ENCODE measurements at regions not wholly inside any gene's neighbourhood (a gene's known extent, or its start where the extent isn't known, plus 50 kb on each side); places are given as distances from the start of the nearest gene placed in this dataset.

DNA sequence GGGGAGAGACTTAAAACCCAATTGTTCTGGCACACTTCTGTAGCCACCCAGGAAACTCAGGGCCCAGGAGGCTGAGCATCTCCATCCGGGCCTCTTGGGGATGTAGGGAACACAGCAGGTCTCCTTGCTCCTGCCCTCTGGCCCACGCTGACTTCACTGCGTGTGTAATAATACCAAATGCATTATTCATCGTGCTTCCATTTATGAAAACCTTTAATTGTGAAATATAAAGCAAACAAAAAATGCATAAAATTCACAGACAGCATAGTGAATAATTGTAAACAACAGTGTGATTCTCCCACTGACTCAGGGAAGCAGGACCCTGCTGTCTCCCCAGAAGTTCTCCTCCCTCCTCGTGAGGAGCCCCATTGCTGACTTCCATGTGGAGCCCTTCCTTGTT lies 70.3 kb upstream of the SHH start:
- H3K4me1 ChIP-seq (ENCODE audit: control insufficient read depth, insufficient read depth, low read length), result peaks cover 7% of the 10 kb centered on the region; the same call in 1 of the 2 replicates
- no peak overlapping the region for H3K9ac ChIP-seq (ENCODE audit: low read length)
- no peaks in the 10 kb centered on the region for H3K9me3 ChIP-seq (ENCODE audit: control insufficient read depth, insufficient read depth, low read depth, low read length)
- H3K27ac ChIP-seq (ENCODE audit: low read depth, low read length), result no peak overlapping the region
- no peaks in the 10 kb centered on the region for H3K27me3 ChIP-seq (ENCODE audit: control insufficient read depth, insufficient read depth, low read length)
- no peaks in the 10 kb centered on the region for H3K36me3 ChIP-seq (ENCODE audit: control insufficient read depth, insufficient read depth, low read length)
- H3K4me3 ChIP-seq (ENCODE audit: low read depth, low read length), result no peak overlapping the region

DNA sequence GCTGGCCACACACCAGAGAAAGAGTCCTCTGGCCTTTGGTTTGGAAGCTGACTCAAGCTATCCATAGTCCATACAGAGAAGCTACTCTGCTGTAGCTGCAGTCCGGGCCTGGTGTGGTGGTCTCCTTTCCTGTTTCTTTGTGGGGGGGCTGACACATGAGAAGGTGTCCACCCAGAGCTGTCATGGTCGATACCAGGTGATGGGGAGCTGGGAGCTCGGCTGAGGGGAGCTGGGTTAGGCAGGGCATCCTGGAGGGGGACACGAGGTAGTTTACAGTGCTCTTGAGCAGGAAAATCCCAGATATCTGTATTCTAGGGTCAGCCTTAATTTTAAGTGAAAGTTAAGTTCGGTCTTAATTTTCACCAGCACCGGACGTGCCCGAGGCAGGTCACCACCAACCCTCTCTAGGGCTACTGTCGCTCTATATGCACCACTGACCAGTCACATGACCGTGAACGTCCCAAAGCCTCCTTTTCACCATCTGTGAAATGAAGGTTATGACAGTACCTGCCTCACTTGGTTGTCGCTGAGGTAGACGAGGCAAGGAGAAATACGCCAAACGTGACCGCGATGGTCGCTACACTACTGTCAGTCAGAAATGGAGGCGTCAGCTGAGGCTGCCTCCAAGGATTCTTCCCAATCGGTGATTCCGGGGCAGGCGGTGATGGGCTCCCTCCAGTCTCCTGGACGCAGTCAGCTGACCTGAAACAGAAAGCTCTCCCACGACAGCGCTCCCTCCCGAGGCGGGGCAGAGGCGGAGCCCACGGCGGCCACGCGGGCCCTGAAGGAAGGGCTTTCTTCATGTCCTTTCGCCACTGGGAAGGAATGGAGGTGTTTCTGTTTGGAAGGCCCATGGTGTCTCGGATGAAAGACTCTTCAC lies 69.4 kb upstream of the SHH start:
- no peak overlapping the region for H3K27ac ChIP-seq (ENCODE audit: low read depth, low read length)
- no peak overlapping the region for H3K4me3 ChIP-seq (ENCODE audit: low read depth, low read length)
- H3K36me3 ChIP-seq (ENCODE audit: control insufficient read depth, insufficient read depth, low read length), result no peaks in the 10 kb centered on the region
- H3K4me1 ChIP-seq (ENCODE audit: control insufficient read depth, insufficient read depth, low read length), result peaks cover 7% of the 10 kb centered on the region; the same call in 1 of the 2 replicates
- no peak overlapping the region for H3K9ac ChIP-seq (ENCODE audit: low read length)
- H3K27me3 ChIP-seq (ENCODE audit: control insufficient read depth, insufficient read depth, low read length), result no peaks in the 10 kb centered on the region
- H3K9me3 ChIP-seq (ENCODE audit: control insufficient read depth, insufficient read depth, low read depth, low read length), result no peaks in the 10 kb centered on the region

DNA sequence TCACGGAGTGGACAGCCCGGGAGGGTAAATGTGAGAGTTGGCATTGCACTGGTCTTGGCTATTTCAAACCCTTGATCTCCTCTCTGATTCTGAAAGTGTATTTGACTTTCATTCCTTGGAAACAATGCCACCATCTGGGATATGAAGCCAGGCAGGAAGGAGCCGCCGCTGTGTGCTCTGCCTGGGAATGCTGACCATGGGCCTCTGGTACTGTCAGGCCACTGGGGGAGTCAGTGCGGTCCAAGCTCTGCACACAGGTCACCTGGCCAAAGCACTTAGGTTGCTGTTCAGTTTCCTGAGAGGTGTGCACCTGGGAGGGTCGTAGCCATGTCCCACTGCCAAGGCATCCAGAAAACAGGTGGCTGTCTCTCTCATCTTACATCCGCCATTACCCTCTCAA lies 68.5 kb upstream of the SHH start:
- peaks cover 6% of the 10 kb centered on the region; the same call in 1 of the 2 replicates for H3K4me1 ChIP-seq (ENCODE audit: control insufficient read depth, insufficient read depth, low read length)
- no peaks in the 10 kb centered on the region for H3K36me3 ChIP-seq (ENCODE audit: control insufficient read depth, insufficient read depth, low read length)
- no peak overlapping the region for H3K9ac ChIP-seq (ENCODE audit: low read length)
- no peak overlapping the region for H3K27ac ChIP-seq (ENCODE audit: low read depth, low read length)
- no peaks in the 10 kb centered on the region for H3K27me3 ChIP-seq (ENCODE audit: control insufficient read depth, insufficient read depth, low read length)
- H3K9me3 ChIP-seq (ENCODE audit: control insufficient read depth, insufficient read depth, low read depth, low read length), result no peaks in the 10 kb centered on the region
- no peak overlapping the region for H3K4me3 ChIP-seq (ENCODE audit: low read depth, low read length)

DNA sequence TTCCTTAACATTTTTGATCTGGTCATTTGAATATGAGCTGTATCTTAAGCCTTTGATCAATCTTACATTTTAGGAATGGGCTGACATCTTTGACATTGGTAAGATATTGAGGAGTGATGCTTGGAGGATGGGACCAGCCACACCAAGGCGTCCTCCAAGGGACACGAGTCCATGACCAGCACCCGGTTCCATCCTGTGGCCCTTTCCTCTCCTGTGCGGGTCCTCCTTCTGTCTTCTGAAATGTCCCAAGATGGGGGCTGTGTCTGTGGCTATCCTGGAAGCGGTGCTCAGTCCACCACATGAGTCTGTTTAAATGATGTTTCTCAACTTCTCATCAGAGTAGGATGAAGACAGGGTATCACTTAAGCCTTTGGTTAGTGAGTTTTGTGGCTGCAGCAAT lies 67.3 kb upstream of the SHH start:
- no peak overlapping the region for H3K9ac ChIP-seq (ENCODE audit: low read length)
- no peaks in the 10 kb centered on the region for H3K4me1 ChIP-seq (ENCODE audit: control insufficient read depth, insufficient read depth, low read length)
- no peak overlapping the region for H3K4me3 ChIP-seq (ENCODE audit: low read depth, low read length)
- no peaks in the 10 kb centered on the region for H3K27me3 ChIP-seq (ENCODE audit: control insufficient read depth, insufficient read depth, low read length)
- no peaks in the 10 kb centered on the region for H3K36me3 ChIP-seq (ENCODE audit: control insufficient read depth, insufficient read depth, low read length)
- H3K27ac ChIP-seq (ENCODE audit: low read depth, low read length), result no peak overlapping the region
- H3K9me3 ChIP-seq (ENCODE audit: control insufficient read depth, insufficient read depth, low read depth, low read length), result no peaks in the 10 kb centered on the region

DNA sequence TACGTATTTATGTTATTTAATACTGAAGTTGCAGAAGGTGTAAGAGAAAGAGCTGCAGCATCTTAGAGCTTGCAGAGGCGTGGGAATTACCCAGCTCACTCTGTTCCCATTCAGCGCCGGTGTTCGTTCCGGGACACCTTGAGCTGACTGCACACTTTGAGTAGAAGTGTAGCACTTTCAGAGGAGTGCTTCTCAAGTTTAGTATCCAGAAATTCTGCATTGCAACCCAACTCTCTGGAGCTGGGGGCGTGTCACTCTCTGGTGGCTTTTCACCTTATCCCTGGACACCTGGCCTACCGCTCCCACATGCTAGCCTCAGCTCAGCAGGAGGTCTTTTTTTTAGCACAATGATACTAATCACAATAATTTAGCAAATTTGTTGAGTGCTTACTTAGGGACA lies 66.4 kb upstream of the SHH start:
- Histone ChIP-seq H3K27me3 (ENCODE audit: control insufficient read depth, insufficient read depth, low read length) (no peaks in the 10 kb centered on the region), H3K4me1 (ENCODE audit: control insufficient read depth, insufficient read depth, low read length) (no peaks in the 10 kb centered on the region), H3K36me3 (ENCODE audit: control insufficient read depth, insufficient read depth, low read length) (no peaks in the 10 kb centered on the region), H3K4me3 (ENCODE audit: low read depth, low read length) (no peak overlapping the region), H3K27ac (ENCODE audit: low read depth, low read length) (no peak overlapping the region), H3K9me3 (ENCODE audit: control insufficient read depth, insufficient read depth, low read depth, low read length) (no peaks in the 10 kb centered on the region), H3K9ac (ENCODE audit: low read length) (no peak overlapping the region)

DNA sequence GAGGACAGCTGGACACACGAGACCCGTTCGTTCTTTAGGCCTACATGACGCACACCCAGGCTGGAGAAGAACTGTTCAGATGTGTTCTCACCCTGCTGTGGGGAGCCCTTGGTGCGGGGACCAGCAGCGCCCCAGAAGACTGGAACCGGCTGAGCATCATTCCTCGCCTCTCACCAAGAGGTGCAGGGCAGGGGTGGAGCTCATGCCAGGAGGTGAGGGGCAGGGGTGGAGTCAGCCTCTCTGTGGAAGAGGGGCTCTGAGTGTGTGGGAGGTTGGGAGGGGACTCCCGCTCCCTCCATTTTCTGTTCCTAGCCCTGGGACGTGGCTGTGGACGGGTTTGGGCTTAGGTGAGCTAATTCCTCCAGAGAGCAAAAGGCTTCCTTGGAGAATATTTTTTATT lies 66.0 kb upstream of the SHH start:
- H3K4me3 ChIP-seq (ENCODE audit: low read depth, low read length), result no peak overlapping the region
- H3K4me1 ChIP-seq (ENCODE audit: control insufficient read depth, insufficient read depth, low read length), result no peaks in the 10 kb centered on the region
- H3K27ac ChIP-seq (ENCODE audit: low read depth, low read length), result no peak overlapping the region
- no peak overlapping the region for H3K9ac ChIP-seq (ENCODE audit: low read length)
- no peaks in the 10 kb centered on the region for H3K9me3 ChIP-seq (ENCODE audit: control insufficient read depth, insufficient read depth, low read depth, low read length)
- no peaks in the 10 kb centered on the region for H3K36me3 ChIP-seq (ENCODE audit: control insufficient read depth, insufficient read depth, low read length)
- no peaks in the 10 kb centered on the region for H3K27me3 ChIP-seq (ENCODE audit: control insufficient read depth, insufficient read depth, low read length)

DNA sequence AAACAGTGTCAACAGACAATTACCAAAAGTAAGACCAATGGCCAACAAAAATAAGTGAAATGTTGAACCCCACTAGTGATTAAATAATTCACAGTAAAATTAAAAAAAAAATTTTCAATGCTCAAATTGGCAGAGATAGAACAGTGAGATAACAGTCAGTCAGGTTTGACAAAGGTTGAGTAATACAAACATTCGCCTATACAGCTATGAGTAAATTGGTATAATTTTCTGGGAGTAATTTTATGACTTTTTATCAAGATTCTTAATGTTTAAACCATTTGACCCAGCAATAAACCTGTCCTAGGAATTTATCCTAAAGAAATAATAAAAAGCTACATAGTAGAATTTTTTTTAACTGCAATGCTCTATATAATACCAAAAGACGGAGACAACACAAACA lies 64.9 kb upstream of the SHH start:
- Histone ChIP-seq H3K4me3 (ENCODE audit: low read depth, low read length) (no peak overlapping the region), H3K36me3 (ENCODE audit: control insufficient read depth, insufficient read depth, low read length) (no peaks in the 10 kb centered on the region), H3K9me3 (ENCODE audit: control insufficient read depth, insufficient read depth, low read depth, low read length) (no peaks in the 10 kb centered on the region), H3K27me3 (ENCODE audit: control insufficient read depth, insufficient read depth, low read length) (no peaks in the 10 kb centered on the region), H3K4me1 (ENCODE audit: control insufficient read depth, insufficient read depth, low read length) (no peaks in the 10 kb centered on the region), H3K9ac (ENCODE audit: low read length) (no peak overlapping the region), H3K27ac (ENCODE audit: low read depth, low read length) (no peak overlapping the region)

DNA sequence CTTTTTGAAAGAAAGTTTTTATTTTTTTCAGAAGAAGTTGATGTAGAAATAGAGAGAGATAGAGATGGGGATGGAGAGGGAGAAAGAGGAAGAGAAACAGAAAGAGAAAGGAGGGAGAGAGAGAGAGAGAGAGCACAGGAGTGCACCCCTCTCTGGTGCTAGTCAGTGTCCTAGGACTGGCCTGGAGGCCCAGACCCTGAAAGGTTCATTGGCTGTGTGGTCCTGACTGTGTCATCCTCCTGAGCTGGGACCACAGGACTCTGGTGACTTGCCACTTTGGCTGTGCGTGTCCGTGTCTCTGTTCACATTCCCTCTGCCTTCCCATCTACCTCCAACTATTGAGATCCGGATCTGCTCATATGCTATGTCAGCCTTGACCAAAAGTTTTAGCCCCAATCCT lies 62.1 kb upstream of the SHH start:
- H3K36me3 ChIP-seq (ENCODE audit: control insufficient read depth, insufficient read depth, low read length), result no peaks in the 10 kb centered on the region
- no peak overlapping the region for H3K27ac ChIP-seq (ENCODE audit: low read depth, low read length)
- no peak overlapping the region for H3K4me3 ChIP-seq (ENCODE audit: low read depth, low read length)
- H3K9ac ChIP-seq (ENCODE audit: low read length), result no peak overlapping the region
- no peaks in the 10 kb centered on the region for H3K27me3 ChIP-seq (ENCODE audit: control insufficient read depth, insufficient read depth, low read length)
- no peaks in the 10 kb centered on the region for H3K4me1 ChIP-seq (ENCODE audit: control insufficient read depth, insufficient read depth, low read length)
- no peaks in the 10 kb centered on the region for H3K9me3 ChIP-seq (ENCODE audit: control insufficient read depth, insufficient read depth, low read depth, low read length)

DNA sequence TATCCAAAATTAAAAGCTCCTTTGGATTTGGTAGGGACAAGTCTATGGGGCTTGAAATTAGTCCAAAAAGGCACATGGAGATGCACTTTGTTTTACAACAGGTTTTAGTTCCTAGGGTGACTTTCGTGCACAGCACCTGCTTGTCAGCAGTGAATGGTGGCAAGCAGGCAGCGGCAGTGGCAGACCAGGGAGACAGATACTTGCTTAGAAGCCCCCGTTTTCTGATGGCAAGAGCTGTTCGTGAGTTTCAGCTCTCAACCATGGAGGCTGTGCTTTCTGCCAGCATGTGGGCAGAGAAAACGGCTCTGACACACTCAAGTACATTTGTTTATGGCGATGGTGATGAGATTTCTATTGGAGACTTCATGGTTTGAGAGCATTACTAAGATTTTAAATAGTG lies 61.7 kb upstream of the SHH start:
- H3K9ac ChIP-seq (ENCODE audit: low read length), result no peak overlapping the region
- no peak overlapping the region for H3K27ac ChIP-seq (ENCODE audit: low read depth, low read length)
- 0 out of 2 replicates have a peak, but pooled peaks cover 1% of the 10 kb centered on the region for H3K9me3 ChIP-seq (ENCODE audit: control insufficient read depth, insufficient read depth, low read depth, low read length)
- H3K36me3 ChIP-seq (ENCODE audit: control insufficient read depth, insufficient read depth, low read length), result no peaks in the 10 kb centered on the region
- H3K4me1 ChIP-seq (ENCODE audit: control insufficient read depth, insufficient read depth, low read length), result no peaks in the 10 kb centered on the region
- no peaks in the 10 kb centered on the region for H3K27me3 ChIP-seq (ENCODE audit: control insufficient read depth, insufficient read depth, low read length)
- no peak overlapping the region for H3K4me3 ChIP-seq (ENCODE audit: low read depth, low read length)

DNA sequence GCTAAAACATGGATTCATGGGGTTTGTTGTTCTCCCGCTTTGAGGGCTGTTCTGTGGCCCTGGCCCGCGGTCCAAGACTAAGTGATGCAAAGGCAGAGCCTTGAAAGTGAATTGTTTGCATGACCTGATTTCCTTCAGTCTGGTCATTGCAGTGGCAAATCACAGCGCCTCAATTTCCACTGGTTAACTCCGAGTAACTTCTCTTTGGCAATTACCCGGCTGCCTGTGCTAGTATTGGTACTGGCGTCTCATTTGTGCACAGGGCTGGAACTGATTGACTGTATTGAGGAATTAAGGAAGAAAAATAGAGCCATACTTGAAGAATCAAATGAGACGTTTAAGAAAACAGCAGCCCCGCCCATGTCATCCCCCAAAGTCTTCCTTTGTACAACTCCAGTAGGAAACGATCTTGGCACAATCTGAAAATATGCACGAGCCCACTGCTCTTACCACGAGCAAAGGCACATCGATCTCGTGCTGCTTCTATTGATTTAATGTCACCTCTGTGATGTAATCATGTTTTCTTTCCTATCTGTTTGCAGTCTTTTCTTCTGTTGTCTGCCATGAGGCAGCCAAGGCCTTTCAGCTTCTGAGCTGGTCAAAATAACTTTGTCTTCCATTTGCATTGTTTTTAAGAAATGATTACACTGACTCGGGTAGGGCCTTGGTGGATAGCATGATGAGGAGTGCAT lies 60.6 kb upstream of the SHH start:
- no peaks in the 10 kb centered on the region for H3K27me3 ChIP-seq (ENCODE audit: control insufficient read depth, insufficient read depth, low read length)
- no peaks in the 10 kb centered on the region for H3K4me1 ChIP-seq (ENCODE audit: control insufficient read depth, insufficient read depth, low read length)
- no peak overlapping the region for H3K4me3 ChIP-seq (ENCODE audit: low read depth, low read length)
- no peak overlapping the region for H3K9ac ChIP-seq (ENCODE audit: low read length)
- 0 out of 2 replicates have a peak, but pooled peaks cover 5% of the 10 kb centered on the region for H3K9me3 ChIP-seq (ENCODE audit: control insufficient read depth, insufficient read depth, low read depth, low read length)
- H3K36me3 ChIP-seq (ENCODE audit: control insufficient read depth, insufficient read depth, low read length), result no peaks in the 10 kb centered on the region
- no peak overlapping the region for H3K27ac ChIP-seq (ENCODE audit: low read depth, low read length)

DNA sequence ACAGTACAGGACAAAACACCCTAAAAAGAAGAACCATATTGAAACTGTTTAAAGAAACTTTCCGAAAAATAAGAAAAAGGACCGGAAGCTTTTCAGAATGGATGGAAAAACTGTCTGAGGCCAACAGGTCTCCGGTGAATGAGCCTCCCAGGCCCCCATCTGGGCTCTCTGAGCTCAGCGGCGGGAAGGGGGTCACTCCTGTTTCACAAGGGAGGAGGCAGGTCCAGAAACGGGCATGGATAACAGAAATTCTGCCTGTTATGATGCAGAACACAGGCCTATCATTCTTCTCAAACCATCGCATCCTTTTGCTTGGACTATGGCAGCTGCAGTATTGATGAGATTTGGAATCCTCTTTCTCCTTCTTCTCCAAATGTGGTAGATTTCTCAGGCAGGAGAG lies 58.9 kb upstream of the SHH start:
- Histone ChIP-seq H3K27ac (ENCODE audit: low read depth, low read length) (no peak overlapping the region), H3K4me3 (ENCODE audit: low read depth, low read length) (no peak overlapping the region), H3K9me3 (ENCODE audit: control insufficient read depth, insufficient read depth, low read depth, low read length) (0 out of 2 replicates have a peak, but pooled peaks cover 5% of the 10 kb centered on the region), H3K9ac (ENCODE audit: low read length) (no peak overlapping the region), H3K36me3 (ENCODE audit: control insufficient read depth, insufficient read depth, low read length) (no peaks in the 10 kb centered on the region), H3K27me3 (ENCODE audit: control insufficient read depth, insufficient read depth, low read length) (peaks cover 4% of the 10 kb centered on the region; the same call in 1 of the 2 replicates), H3K4me1 (ENCODE audit: control insufficient read depth, insufficient read depth, low read length) (no peaks in the 10 kb centered on the region)

Measured in HUES6 (cell line).